IMR-90 (cell line): ENCODE measurements at regions not wholly inside any gene's neighbourhood (a gene's known extent, or its start where the extent isn't known, plus 50 kb on each side); places are given as distances from the start of the nearest gene placed in this dataset.

Source experiments
- ATAC-seq: fragments of 200-7000 bp; cut with Tn5 transposase; 2 replicates; pipeline ENCODE4 v1.9.1; 2020; ENCODE audit warnings: low read depth, mild to moderate bottlenecking, moderate library complexity
- BruUV-seq: library from RNA; stranded (reverse); fragments of 400-500 nt; replicated peaks from 2 replicates; lab custom pipeline; 2021; lab: Mats Ljungman, UMichigan
- CTCF ChIA-PET: fragments of 300-600 bp; formaldehyde crosslinking; extraction: SDS; loops from one replicate; lab custom pipeline; 2021; ENCODE audit warnings: antibody characterized with exemption; lab: Yijun Ruan, JAX
- POLR2A ChIA-PET: fragments of 300-600 bp; sonication (Branson Sonifier 250); formaldehyde crosslinking; loops from one replicate; lab custom pipeline; 2022; ENCODE audit warnings: antibody characterized with exemption; ENCODE audit not compliant: unreplicated experiment; lab: Charles Lee
- DNase-seq: peaks from one replicate; pipeline ENCODE4 v3.0.0; 2013
- H2AFZ ChIP-seq: replicated peaks from 2 replicates; pipeline ENCODE3; 2013; ENCODE audit warnings: low read length, mild to moderate bottlenecking; ENCODE audit not compliant: poor library complexity
- H2AK5ac ChIP-seq: 2 replicates; pipeline ENCODE4 v1.6.1; 2013; ENCODE audit warnings: low read depth, low read length, inconsistent platforms
- H2AK9ac ChIP-seq: replicated peaks from 2 replicates; pipeline ENCODE3; 2013; ENCODE audit warnings: mild to moderate bottlenecking, low read depth, low read length, moderate library complexity; ENCODE audit not compliant: poor library complexity
- H2BK120ac ChIP-seq: 2 replicates; pipeline ENCODE4 v1.6.1; 2013; ENCODE audit warnings: low read depth, low read length, inconsistent platforms
- H2BK15ac ChIP-seq: 3 replicates; pipeline ENCODE4 v1.6.1; 2013; ENCODE audit warnings: low read depth, low read length, inconsistent platforms
- H2BK20ac ChIP-seq: 2 replicates; pipeline ENCODE4 v1.6.1; 2013; ENCODE audit warnings: low read depth, mild to moderate bottlenecking, inconsistent platforms, low read length, moderate library complexity
- H2BK5ac ChIP-seq: 2 replicates; pipeline ENCODE4 v1.6.1; 2013; ENCODE audit warnings: mild to moderate bottlenecking, low read depth, low read length, inconsistent platforms; ENCODE audit not compliant: poor library complexity, severe bottlenecking
- H3K14ac ChIP-seq: replicated peaks from 2 replicates; pipeline ENCODE4 v1.6.1; 2013; ENCODE audit warnings: low read depth, low read length, inconsistent platforms
- H3K18ac ChIP-seq: 2 replicates; pipeline ENCODE4 v1.6.1; 2013; ENCODE audit warnings: low read depth, low read length, control low read depth
- H3K23ac ChIP-seq: 2 replicates; pipeline ENCODE4 v1.6.1; 2013; ENCODE audit warnings: low read depth, low read length, inconsistent platforms
- H3K27ac ChIP-seq: 2 replicates; pipeline ENCODE4 v1.5.1; 2013; ENCODE audit warnings: mild to moderate bottlenecking, control low read depth, low read length; ENCODE audit not compliant: insufficient read depth
- H3K27me3 ChIP-seq: 2 replicates; pipeline ENCODE4 v1.6.1; 2013; ENCODE audit warnings: low read length; ENCODE audit not compliant: control insufficient read depth, insufficient read depth
- H3K36me3 ChIP-seq: 2 replicates; pipeline ENCODE4 v1.6.1; 2013; ENCODE audit warnings: low read length, mixed read lengths; ENCODE audit not compliant: control insufficient read depth, insufficient read depth
- H3K4ac ChIP-seq: 2 replicates; pipeline ENCODE4 v1.6.1; 2013; ENCODE audit warnings: low read depth, low read length, inconsistent platforms
- H3K4me1 ChIP-seq: 2 replicates; pipeline ENCODE4 v1.6.1; 2013; ENCODE audit warnings: low read length, mixed read lengths; ENCODE audit not compliant: control insufficient read depth, insufficient read depth
- H3K4me2 ChIP-seq: 2 replicates; pipeline ENCODE4 v1.6.1; 2013; ENCODE audit warnings: low read depth, mild to moderate bottlenecking, control low read depth, low read length, moderate library complexity
- H3K4me3 ChIP-seq: 2 replicates; pipeline ENCODE4 v1.5.1; 2013; ENCODE audit warnings: low read depth, mild to moderate bottlenecking, control low read depth, low read length, moderate library complexity; ENCODE audit not compliant: insufficient read depth
- H3K56ac ChIP-seq: 2 replicates; pipeline ENCODE4 v1.6.1; 2013; ENCODE audit warnings: low read length, inconsistent platforms; ENCODE audit not compliant: insufficient read depth; ENCODE audit errors: extremely low read depth
- H3K79me1 ChIP-seq, 2 experiments: 2 replicates each; pipeline ENCODE4 v1.6.1; 2013; ENCODE audit warnings: low read length in 2 of 2, inconsistent platforms in 1 of 2, low read depth in 1 of 2
- H3K9ac ChIP-seq: 2 replicates; pipeline ENCODE4 v1.6.1; 2013; ENCODE audit warnings: low read depth, low read length, control low read depth
- H3K9me1 ChIP-seq: 2 replicates; pipeline ENCODE4 v1.6.1; 2013; ENCODE audit warnings: low read length, inconsistent platforms; ENCODE audit not compliant: insufficient read depth
- H3K9me3 ChIP-seq: 2 replicates; pipeline ENCODE4 v1.6.1; 2013; ENCODE audit warnings: low read length; ENCODE audit not compliant: control insufficient read depth, insufficient read depth
- H4K20me1 ChIP-seq: 2 replicates; pipeline ENCODE4 v1.6.1; 2013; ENCODE audit warnings: low read length, inconsistent platforms; ENCODE audit not compliant: insufficient read depth
- H4K5ac ChIP-seq: 2 replicates; pipeline ENCODE4 v1.6.1; 2013; ENCODE audit warnings: mild to moderate bottlenecking, low read depth, low read length, control low read depth
- H4K8ac ChIP-seq, 2 experiments: 2 replicates each; pipeline ENCODE4 v1.6.1; 2013; ENCODE audit warnings: low read depth in 2 of 2, low read length in 2 of 2, control low read depth in 1 of 2, inconsistent platforms in 1 of 2
- H4K91ac ChIP-seq: 2 replicates; pipeline ENCODE4 v1.6.1; 2013; ENCODE audit warnings: low read depth, low read length, inconsistent platforms; ENCODE audit not compliant: insufficient read depth
- BHLHE40 ChIP-seq: fragments of 150-350 bp; IDR thresholded peaks from 2 replicates; pipeline ENCODE4 v1.6.1; 2016; ENCODE audit warnings: mild to moderate bottlenecking, low read depth, low read length
- CEBPB ChIP-seq: IDR thresholded peaks from 2 replicates; pipeline ENCODE4 v1.6.1; 2012; ENCODE audit warnings: low read depth, low read length, improper control_type of control experiment
- CHD1 ChIP-seq: IDR thresholded peaks from 2 replicates; pipeline ENCODE4 v1.6.1; 2012; ENCODE audit warnings: low read depth, low read length, improper control_type of control experiment
- MAZ ChIP-seq: IDR thresholded peaks from 2 replicates; pipeline ENCODE4 v1.6.1; 2012; ENCODE audit warnings: low read depth, mild to moderate bottlenecking, low read length, improper control_type of control experiment, moderate library complexity, borderline replicate concordance
- MXI1 ChIP-seq: IDR thresholded peaks from 2 replicates; pipeline ENCODE4 v1.6.1; 2012; ENCODE audit warnings: low read depth, mild to moderate bottlenecking, low read length, moderate library complexity, borderline replicate concordance
- NFE2L2 ChIP-seq: fragments of 150-350 bp; IDR thresholded peaks from 2 replicates; pipeline ENCODE4 v1.6.1; 2016; ENCODE audit warnings: low read depth, mild to moderate bottlenecking, low read length
- POLR2A ChIP-seq: IDR thresholded peaks from 2 replicates; pipeline ENCODE4 v1.6.1; 2012; ENCODE audit warnings: mild to moderate bottlenecking, low read depth, low read length
- RCOR1 ChIP-seq: IDR thresholded peaks from 2 replicates; pipeline ENCODE4 v1.6.1; 2012; ENCODE audit warnings: mild to moderate bottlenecking, low read length, improper control_type of control experiment; ENCODE audit not compliant: insufficient replicate concordance
- RFX5 ChIP-seq: IDR thresholded peaks from 2 replicates; pipeline ENCODE4 v1.8.0; 2012; ENCODE audit warnings: low read depth, mild to moderate bottlenecking, low read length, moderate library complexity
- SMC3 ChIP-seq: fragments of 150-350 bp; IDR thresholded peaks from 2 replicates; pipeline ENCODE4 v1.6.1; 2016; ENCODE audit warnings: low read depth, mild to moderate bottlenecking, antibody characterized with exemption, low read length, moderate library complexity
- WGBS, 2 experiments: methylation state at CpG; one replicate each; pipeline versions ENCODE4 v1.1.5 to v1.1.7; 2013; ENCODE audit warnings: missing lambda C conversion rate in 2 of 2; ENCODE audit not compliant: insufficient read length in 1 of 2; ENCODE audit errors: extremely low coverage in 2 of 2; 5-methylcytosine and 5-hydroxymethylcytosine counted together
- dilution Hi-C: fragments of 300-500 bp; cut with HindIII; formaldehyde crosslinking; loops from one replicate; pipeline ENCODE4 v1.14.3; 2018; ENCODE audit warnings: low sequenced_read_pairs; ENCODE audit not compliant: unreplicated experiment
- in situ Hi-C: fragments of 300-500 bp; cut with MboI; formaldehyde crosslinking; loops from 3 replicates; pipeline ENCODE4 v1.14.3; 2019; ENCODE audit warnings: low sequenced_read_pairs, inconsistent platforms, mixed read lengths
- intact Hi-C: fragments of 100-400 bp; cut with micrococcal nuclease; formaldehyde crosslinking; loops from 2 replicates; pipeline ENCODE4 v1.10.0; 2022
- TF ChIP-seq, protein P1 (sequence below): conservative IDR thresholded peaks from 2 replicates; pipeline ENCODE4 v1.5.1; 2012; ENCODE audit warnings: mild to moderate bottlenecking, low read depth, low read length, improper control_type of control experiment
- TF ChIP-seq, protein P2 (sequence below): fragments of 150-350 bp; IDR thresholded peaks from 2 replicates; pipeline ENCODE4 v1.6.1; 2016; ENCODE audit warnings: low read depth, mild to moderate bottlenecking, low read length, moderate library complexity, borderline replicate concordance
- TF ChIP-seq, protein P3 (sequence below): fragments of 150-350 bp; IDR thresholded peaks from 2 replicates; pipeline ENCODE4 v1.6.1; 2017; ENCODE audit warnings: mild to moderate bottlenecking, antibody characterized with exemption, low read length, low read depth

DNA sequence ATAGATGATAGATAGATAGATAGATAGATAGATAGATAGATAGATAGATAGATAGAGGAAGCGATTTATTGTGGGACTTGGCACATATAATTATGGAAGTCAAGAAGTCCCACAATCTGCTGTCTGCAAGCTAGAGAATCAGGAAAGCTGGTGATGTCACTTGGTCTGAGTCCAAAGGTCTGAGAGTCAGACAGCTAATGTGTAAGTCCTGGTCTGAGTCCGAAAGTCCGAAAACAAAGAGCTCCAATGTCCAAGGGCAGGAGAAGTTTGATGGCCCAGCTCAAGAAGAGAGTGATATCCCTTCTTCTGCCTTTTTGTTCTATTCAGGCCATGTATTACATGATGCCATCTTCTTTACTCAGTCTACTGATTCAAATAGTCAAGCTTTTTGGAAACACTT, 53.8 kb upstream of the TCF7L2 start:
- Histone ChIP-seq H3K9me3 (peaks cover 3% of the 10 kb centered on the region; the same call in 1 of the 2 replicates), H2BK5ac (no peak overlapping the region), H4K8ac (no peak overlapping the region), H2BK120ac (no peak overlapping the region), H3K4me3 (no peak overlapping the region), H3K27ac (no peak overlapping the region), H3K18ac (no peak overlapping the region), H2AFZ (no peak overlapping the region), H2BK20ac (no peak overlapping the region), H4K5ac (no peak overlapping the region), H3K14ac (no peak overlapping the region), H2BK15ac (no peak overlapping the region), H3K9ac (no peak overlapping the region), H3K79me1 (no peaks in the 10 kb centered on the region), H3K27me3 (peaks cover 6% of the 10 kb centered on the region), H3K4me1 (peaks cover 2% of the 10 kb centered on the region; the same call in 1 of the 2 replicates), H3K4ac (no peak overlapping the region), H2AK9ac (no peak overlapping the region), H3K23ac (no peak overlapping the region), H3K4me2 (no peak overlapping the region), H2AK5ac (no peak overlapping the region), H3K56ac (no peak overlapping the region), H4K91ac (no peak overlapping the region), H3K36me3 (no peaks in the 10 kb centered on the region), H3K9me1 (peaks cover 3% of the 10 kb centered on the region; the same call in 1 of the 2 replicates), H4K20me1 (no peaks in the 10 kb centered on the region)
- in situ Hi-C loops: no loop called here
- intact Hi-C loops: no loop called here
- WGBS, 2 experiments: no CpG with 5 or more reads among the region's 3 CpGs
- no peak for ATAC-seq
- peak; percentile 30 for DNase-seq
- no TSS peak for BruUV-seq
- POLR2A ChIA-PET: interaction anchor here (0.7 kb wide), 1 partner anchor 21 kb away, joined by 5 read pairs; no protein-coding TSS in a partner anchor
- dilution Hi-C loops: no loop called here
- no peak for TF ChIP-seq CHD1
- no peak for TF ChIP-seq POLR2A
- TF ChIP-seq, protein P1, sequence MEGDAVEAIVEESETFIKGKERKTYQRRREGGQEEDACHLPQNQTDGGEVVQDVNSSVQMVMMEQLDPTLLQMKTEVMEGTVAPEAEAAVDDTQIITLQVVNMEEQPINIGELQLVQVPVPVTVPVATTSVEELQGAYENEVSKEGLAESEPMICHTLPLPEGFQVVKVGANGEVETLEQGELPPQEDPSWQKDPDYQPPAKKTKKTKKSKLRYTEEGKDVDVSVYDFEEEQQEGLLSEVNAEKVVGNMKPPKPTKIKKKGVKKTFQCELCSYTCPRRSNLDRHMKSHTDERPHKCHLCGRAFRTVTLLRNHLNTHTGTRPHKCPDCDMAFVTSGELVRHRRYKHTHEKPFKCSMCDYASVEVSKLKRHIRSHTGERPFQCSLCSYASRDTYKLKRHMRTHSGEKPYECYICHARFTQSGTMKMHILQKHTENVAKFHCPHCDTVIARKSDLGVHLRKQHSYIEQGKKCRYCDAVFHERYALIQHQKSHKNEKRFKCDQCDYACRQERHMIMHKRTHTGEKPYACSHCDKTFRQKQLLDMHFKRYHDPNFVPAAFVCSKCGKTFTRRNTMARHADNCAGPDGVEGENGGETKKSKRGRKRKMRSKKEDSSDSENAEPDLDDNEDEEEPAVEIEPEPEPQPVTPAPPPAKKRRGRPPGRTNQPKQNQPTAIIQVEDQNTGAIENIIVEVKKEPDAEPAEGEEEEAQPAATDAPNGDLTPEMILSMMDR: no peak
- TF ChIP-seq, protein P2, sequence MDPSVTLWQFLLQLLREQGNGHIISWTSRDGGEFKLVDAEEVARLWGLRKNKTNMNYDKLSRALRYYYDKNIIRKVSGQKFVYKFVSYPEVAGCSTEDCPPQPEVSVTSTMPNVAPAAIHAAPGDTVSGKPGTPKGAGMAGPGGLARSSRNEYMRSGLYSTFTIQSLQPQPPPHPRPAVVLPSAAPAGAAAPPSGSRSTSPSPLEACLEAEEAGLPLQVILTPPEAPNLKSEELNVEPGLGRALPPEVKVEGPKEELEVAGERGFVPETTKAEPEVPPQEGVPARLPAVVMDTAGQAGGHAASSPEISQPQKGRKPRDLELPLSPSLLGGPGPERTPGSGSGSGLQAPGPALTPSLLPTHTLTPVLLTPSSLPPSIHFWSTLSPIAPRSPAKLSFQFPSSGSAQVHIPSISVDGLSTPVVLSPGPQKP: no peak
- TF ChIP-seq SMC3: no peak
- TF ChIP-seq MXI1: no peak
- TF ChIP-seq BHLHE40: no peak
- TF ChIP-seq NFE2L2: no peak
- TF ChIP-seq CEBPB: no peak
- TF ChIP-seq RFX5: no peak
- TF ChIP-seq, protein P3, sequence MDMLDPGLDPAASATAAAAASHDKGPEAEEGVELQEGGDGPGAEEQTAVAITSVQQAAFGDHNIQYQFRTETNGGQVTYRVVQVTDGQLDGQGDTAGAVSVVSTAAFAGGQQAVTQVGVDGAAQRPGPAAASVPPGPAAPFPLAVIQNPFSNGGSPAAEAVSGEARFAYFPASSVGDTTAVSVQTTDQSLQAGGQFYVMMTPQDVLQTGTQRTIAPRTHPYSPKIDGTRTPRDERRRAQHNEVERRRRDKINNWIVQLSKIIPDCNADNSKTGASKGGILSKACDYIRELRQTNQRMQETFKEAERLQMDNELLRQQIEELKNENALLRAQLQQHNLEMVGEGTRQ: no peak
- no peak for TF ChIP-seq RCOR1
- TF ChIP-seq MAZ: no peak
- CTCF ChIA-PET: no interaction called here
